Natural killer cell (primary cell): ENCODE measurements at regions not wholly inside any gene's neighbourhood (a gene's known extent, or its start where the extent isn't known, plus 50 kb on each side); places are given as distances from the start of the nearest gene placed in this dataset.

ENCODE experiments used
- ATAC-seq, 3 donors: fragments of 150-1000 bp in 2 of 3; fragments of 200-7000 bp in 1 of 3; cut with Tn5 transposase; 1 replicate in 1 of 3; 2 replicates in 2 of 3; pipeline ENCODE4 v1.10.0; 2021; ENCODE audit warnings: mild to moderate bottlenecking in 2 of 3, moderate library complexity in 2 of 3
- DNase-seq, 2 donors: peaks; one replicate each; pipeline versions ENCODE4 v3.0.0 to v3.0.0-alpha.2; 2013 to 2021; ENCODE audit warnings: mixed read lengths in 1 of 2
- H3K27ac ChIP-seq: one replicate; pipeline ENCODE4 v1.5.1; 2013; ENCODE audit warnings: mild to moderate bottlenecking, low read length
- H3K27me3 ChIP-seq: one replicate; pipeline ENCODE4 v1.6.1; 2013; ENCODE audit warnings: low read length; ENCODE audit not compliant: control insufficient read depth, insufficient read depth
- H3K36me3 ChIP-seq: one replicate; pipeline ENCODE4 v1.6.1; 2013; ENCODE audit warnings: low read length; ENCODE audit not compliant: control insufficient read depth, insufficient read depth
- H3K4me1 ChIP-seq: one replicate; pipeline ENCODE4 v1.6.1; 2013; ENCODE audit warnings: low read length; ENCODE audit not compliant: control insufficient read depth, insufficient read depth
- H3K4me3 ChIP-seq: one replicate; pipeline ENCODE4 v1.5.1; 2013; ENCODE audit warnings: low read length
- H3K9me3 ChIP-seq: one replicate; pipeline ENCODE4 v1.6.1; 2013; ENCODE audit warnings: low read length; ENCODE audit not compliant: control insufficient read depth, insufficient read depth
- H3K27ac Mint-ChIP-seq, 2 donors: one replicate each; pipeline ENCODE4 v1.8.0; 2022; ENCODE audit warnings: mild to moderate bottlenecking in 2 of 2, mixed read lengths in 2 of 2, moderate library complexity in 1 of 2
- H3K27me3 Mint-ChIP-seq, 2 donors: one replicate each; pipeline ENCODE4 v1.8.0; 2022; ENCODE audit warnings: low read depth in 2 of 2, mixed read lengths in 2 of 2
- H3K36me3 Mint-ChIP-seq: one replicate; pipeline ENCODE4 v1.8.0; 2022; ENCODE audit warnings: mixed read lengths
- H3K4me1 Mint-ChIP-seq, 2 donors: one replicate each; pipeline ENCODE4 v1.8.0; 2022; ENCODE audit warnings: mixed read lengths in 2 of 2
- H3K4me3 Mint-ChIP-seq: one replicate; pipeline ENCODE4 v1.8.0; 2022; ENCODE audit warnings: mild to moderate bottlenecking, moderate library complexity, mixed read lengths
- H3K9me3 Mint-ChIP-seq, 2 donors: one replicate each; pipeline ENCODE4 v1.8.0; 2022; ENCODE audit warnings: mixed read lengths in 2 of 2
- WGBS: methylation state at CpG from one replicate; pipeline ENCODE4 v1.1.7; 2013; ENCODE audit warnings: missing lambda C conversion rate; ENCODE audit not compliant: insufficient coverage; 5-methylcytosine and 5-hydroxymethylcytosine counted together
- intact Hi-C: fragments of 100-400 bp; cut with micrococcal nuclease; formaldehyde crosslinking; loops from one replicate; pipeline ENCODE4 v1.14.2; 2022
- TF ChIP-seq, protein P1 (sequence below): fragments of 200-600 bp; IDR thresholded peaks from one replicate; pipeline ENCODE4 v1.8.0; 2022; ENCODE audit warnings: antibody characterized with exemption

DNA sequence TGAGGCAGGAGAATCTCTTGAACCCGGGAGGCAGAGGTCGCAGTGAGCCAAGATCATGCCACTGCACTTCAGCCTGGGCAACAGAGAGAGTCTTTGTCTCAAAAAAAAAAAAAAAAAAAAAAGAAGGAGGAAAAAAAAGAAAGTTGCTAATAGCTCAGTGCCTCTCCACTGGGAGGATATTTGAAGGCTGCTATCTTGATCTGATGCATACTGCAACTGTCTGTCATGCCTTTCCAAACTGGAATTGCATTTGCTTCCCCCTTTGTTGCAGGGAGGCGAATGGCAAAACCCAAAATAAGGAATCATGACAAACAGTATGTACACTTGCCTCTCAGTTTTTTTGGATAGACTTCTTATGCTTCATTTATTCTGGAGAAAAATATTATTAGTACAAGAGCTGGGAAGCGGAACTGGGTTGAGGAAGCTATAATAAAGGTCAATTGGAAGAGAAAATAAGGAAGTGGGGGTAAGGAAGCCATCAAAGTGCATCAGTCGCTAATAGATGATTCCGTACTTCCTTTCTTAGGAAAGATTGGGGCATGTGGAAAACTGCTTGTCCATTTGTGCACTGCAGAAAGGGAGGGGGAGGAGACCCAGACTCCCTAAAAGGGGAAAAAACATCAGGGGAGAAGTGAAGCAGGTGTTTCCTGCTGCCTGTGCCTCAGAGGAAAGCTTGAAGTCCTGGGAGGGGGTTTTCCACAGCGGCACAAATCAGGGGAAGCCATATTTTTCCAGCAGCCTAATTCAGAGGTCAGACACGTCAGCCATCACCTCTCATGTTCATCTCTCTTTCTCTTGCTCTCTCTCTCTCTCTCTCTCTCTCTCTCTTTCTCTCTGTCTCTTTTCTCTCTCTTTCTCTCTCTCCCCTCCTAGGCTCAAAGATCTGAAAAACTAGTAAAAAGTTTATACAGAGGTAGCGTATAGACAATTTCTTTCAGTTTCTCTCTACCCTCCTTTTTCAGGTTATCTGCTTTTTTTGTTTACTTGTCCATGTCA, 301.4 kb upstream of the TNP1 start:
- H3K27me3 ChIP-seq = peaks cover 4% of the 10 kb centered on the region

DNA sequence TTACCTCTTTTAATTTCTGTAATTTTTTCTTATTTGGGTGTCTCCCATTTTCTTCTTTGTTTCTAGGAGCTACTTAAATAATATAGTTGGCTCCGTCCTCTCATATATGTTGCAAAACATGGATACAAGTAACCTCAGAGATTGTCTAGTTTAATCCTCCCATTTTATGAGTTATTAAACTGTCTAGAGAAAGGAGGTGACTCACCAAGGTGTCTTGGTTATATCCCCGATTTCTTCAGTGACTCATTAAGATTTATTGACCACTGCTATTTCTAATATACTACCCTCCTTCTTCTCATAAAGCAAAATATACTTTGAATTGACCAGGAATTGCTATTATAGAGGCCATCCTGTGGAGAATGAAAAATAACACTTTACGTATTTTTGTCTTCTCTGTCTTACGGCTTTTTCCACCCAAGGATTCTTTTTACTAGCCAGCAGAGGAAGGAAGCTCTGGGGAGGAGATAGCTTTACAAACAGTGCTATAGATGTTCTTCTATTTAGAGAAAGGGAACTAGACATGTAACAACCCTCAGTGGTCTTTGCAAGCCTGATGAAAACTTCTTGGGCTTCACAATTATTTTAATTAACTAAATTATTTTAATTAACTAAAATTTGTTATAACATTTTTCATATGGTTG, 300.4 kb upstream of the TNP1 start:
- H3K4me1 ChIP-seq = peaks cover 6% of the 10 kb centered on the region
- no peak overlapping the region for H3K27ac Mint-ChIP-seq
- H3K36me3 Mint-ChIP-seq = no peaks in the 10 kb centered on the region
- H3K9me3 ChIP-seq = no peaks in the 10 kb centered on the region
- H3K4me1 Mint-ChIP-seq = peaks cover 20 to 21% of the 10 kb centered on the region in 2 donors
- ATAC-seq = no peak
- H3K27me3 ChIP-seq = peaks cover 4% of the 10 kb centered on the region
- H3K27ac ChIP-seq = no peak overlapping the region
- H3K36me3 ChIP-seq = no peaks in the 10 kb centered on the region
- H3K4me3 ChIP-seq = no peak overlapping the region
- 73% methylated on average over 3 of the region's 4 CpGs for WGBS
- no peaks in the 10 kb centered on the region for H3K9me3 Mint-ChIP-seq
- DNase-seq = no peak
- H3K27me3 Mint-ChIP-seq = peaks cover 16 to 38% of the 10 kb centered on the region in 2 donors
- H3K4me3 Mint-ChIP-seq = no peak overlapping the region
- TF ChIP-seq, protein P1, sequence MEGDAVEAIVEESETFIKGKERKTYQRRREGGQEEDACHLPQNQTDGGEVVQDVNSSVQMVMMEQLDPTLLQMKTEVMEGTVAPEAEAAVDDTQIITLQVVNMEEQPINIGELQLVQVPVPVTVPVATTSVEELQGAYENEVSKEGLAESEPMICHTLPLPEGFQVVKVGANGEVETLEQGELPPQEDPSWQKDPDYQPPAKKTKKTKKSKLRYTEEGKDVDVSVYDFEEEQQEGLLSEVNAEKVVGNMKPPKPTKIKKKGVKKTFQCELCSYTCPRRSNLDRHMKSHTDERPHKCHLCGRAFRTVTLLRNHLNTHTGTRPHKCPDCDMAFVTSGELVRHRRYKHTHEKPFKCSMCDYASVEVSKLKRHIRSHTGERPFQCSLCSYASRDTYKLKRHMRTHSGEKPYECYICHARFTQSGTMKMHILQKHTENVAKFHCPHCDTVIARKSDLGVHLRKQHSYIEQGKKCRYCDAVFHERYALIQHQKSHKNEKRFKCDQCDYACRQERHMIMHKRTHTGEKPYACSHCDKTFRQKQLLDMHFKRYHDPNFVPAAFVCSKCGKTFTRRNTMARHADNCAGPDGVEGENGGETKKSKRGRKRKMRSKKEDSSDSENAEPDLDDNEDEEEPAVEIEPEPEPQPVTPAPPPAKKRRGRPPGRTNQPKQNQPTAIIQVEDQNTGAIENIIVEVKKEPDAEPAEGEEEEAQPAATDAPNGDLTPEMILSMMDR = no peak
- intact Hi-C loops = no loop called here

More for the DNA sequence above, 301.4 kb upstream of the TNP1 start:
- no peak overlapping the region for H3K27ac Mint-ChIP-seq
- intact Hi-C loops = no loop called here
- Histone ChIP-seq H3K4me3 (no peak overlapping the region), H3K9me3 (no peaks in the 10 kb centered on the region), H3K4me1 (peaks cover 6% of the 10 kb centered on the region), H3K36me3 (no peaks in the 10 kb centered on the region), H3K27ac (no peak overlapping the region)
- no peak for DNase-seq
- no peaks in the 10 kb centered on the region for H3K36me3 Mint-ChIP-seq
- peaks cover 20 to 21% of the 10 kb centered on the region in 2 donors for H3K4me1 Mint-ChIP-seq
- no peak overlapping the region for H3K4me3 Mint-ChIP-seq
- no peaks in the 10 kb centered on the region for H3K9me3 Mint-ChIP-seq
- ATAC-seq = no peak
- WGBS = 48% methylated on average over 8 of the region's 9 CpGs
- peaks cover 16 to 39% of the 10 kb centered on the region in 2 donors for H3K27me3 Mint-ChIP-seq
- TF ChIP-seq, protein P1 = no peak

DNA sequence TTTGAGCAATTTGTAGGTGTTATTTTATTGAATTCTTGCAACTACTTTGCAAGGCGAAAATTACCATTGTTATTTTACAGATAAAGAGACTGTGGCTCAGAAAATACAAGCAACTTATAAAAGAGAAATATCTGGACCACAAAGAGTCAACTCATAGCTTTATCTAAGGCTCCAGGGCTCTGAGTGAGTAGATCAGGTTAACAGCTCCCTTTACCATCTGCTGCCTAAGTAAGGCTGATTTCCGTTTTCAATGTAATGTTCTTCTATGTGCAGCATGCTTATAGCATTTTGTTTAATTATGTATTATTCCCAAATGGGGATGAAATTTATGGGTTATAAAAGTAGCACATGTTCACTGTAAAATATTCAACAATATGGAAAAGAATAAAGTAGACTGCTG, 299.1 kb upstream of the TNP1 start:
- intact Hi-C loops = no loop called here
- H3K9me3 Mint-ChIP-seq = no peaks in the 10 kb centered on the region
- H3K4me3 Mint-ChIP-seq = no peak overlapping the region
- Histone ChIP-seq H3K27ac (no peak overlapping the region), H3K27me3 (peaks cover 4% of the 10 kb centered on the region), H3K36me3 (no peaks in the 10 kb centered on the region), H3K4me3 (no peak overlapping the region), H3K9me3 (no peaks in the 10 kb centered on the region), H3K4me1 (peaks cover 6% of the 10 kb centered on the region)
- H3K36me3 Mint-ChIP-seq = no peaks in the 10 kb centered on the region
- DNase-seq = no peak
- TF ChIP-seq, protein P1 = no peak
- ATAC-seq = no peak
- H3K4me1 Mint-ChIP-seq = peaks cover 20 to 21% of the 10 kb centered on the region in 2 donors
- no peak overlapping the region for H3K27ac Mint-ChIP-seq
- H3K27me3 Mint-ChIP-seq = peaks cover 16 to 27% of the 10 kb centered on the region in 2 donors
- WGBS = no CpG with 5 or more reads among the region's 2 CpGs
